ENCODE measurements at regions not wholly inside any gene's neighbourhood (a gene's known extent, or its start where the extent isn't known, plus 50 kb on each side); places are given as distances from the start of the nearest gene placed in this dataset.

DNA sequence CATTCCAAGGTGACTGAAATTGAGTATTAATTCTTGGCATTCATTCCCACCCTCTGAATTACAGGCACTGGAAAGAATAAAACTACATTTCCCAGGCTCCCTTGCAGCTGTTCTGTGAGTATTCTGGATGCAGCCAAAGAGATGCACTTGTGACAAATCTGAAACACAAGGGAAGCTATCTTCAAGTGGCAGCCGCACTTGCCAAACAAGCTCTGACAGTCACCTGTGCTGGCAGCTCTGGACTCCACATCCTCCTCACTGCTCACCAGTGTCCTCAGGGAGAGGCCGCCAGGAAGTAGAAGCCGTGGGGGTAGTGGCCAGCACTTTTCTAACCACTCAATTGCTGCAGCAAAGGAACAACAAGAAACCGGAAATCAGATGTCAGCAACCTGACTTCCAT lies 275.0 kb downstream of the NR2F1-AS1 start:
- peak overlapping the region; percentile 31 for H3K4me3 Mint-ChIP-seq (ENCODE audit: unreplicated experiment)

DNA sequence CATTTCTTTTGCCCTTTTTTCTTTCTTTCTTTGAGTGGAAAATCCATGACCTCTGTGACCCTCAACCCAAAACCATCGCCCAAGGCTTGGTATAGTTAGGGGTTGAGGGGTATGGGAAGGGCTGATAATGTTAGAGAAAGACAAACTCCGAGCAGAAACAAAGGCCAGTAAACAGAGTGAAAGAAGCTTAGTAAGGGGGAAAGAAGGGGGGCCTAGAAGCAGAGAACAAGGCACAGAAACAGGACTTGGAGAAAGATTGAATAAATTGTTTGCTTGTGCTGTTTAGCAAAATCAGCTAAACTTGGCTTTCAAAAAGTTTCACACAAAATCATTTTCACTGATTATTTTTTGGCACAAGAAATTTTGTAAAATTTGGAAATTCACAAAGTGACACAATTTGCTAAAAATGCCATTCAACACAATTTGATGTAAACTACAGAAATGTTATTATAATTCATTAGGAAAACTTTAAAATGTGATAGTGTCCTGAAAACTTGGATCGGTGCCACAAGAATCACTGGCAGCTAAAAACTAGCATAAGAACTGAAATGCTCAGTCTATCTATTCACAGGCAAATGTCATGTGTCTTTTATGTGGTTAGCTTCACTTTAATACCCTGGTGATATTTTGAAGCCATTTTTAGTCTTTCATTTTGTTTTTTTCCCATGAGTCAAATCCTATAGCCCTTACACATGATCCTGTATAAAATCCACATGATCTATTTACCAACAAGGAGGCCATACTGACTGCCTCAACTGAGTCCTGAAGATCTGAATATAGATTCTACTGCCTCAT lies 276.4 kb downstream of the NR2F1-AS1 start:
- H3K36me3 Mint-ChIP-seq (ENCODE audit: low read depth) = no peaks in the 10 kb centered on the region
- TF ChIP-seq, protein P1, sequence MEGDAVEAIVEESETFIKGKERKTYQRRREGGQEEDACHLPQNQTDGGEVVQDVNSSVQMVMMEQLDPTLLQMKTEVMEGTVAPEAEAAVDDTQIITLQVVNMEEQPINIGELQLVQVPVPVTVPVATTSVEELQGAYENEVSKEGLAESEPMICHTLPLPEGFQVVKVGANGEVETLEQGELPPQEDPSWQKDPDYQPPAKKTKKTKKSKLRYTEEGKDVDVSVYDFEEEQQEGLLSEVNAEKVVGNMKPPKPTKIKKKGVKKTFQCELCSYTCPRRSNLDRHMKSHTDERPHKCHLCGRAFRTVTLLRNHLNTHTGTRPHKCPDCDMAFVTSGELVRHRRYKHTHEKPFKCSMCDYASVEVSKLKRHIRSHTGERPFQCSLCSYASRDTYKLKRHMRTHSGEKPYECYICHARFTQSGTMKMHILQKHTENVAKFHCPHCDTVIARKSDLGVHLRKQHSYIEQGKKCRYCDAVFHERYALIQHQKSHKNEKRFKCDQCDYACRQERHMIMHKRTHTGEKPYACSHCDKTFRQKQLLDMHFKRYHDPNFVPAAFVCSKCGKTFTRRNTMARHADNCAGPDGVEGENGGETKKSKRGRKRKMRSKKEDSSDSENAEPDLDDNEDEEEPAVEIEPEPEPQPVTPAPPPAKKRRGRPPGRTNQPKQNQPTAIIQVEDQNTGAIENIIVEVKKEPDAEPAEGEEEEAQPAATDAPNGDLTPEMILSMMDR (IDR thresholded peaks at IDR 0.05) = no peak
- no peak overlapping the region for H3K27ac Mint-ChIP-seq (ENCODE audit: unreplicated experiment)
- H3K4me1 Mint-ChIP-seq (ENCODE audit: low read depth) = peaks cover 42% of the 10 kb centered on the region
- no peak overlapping the region for H3K4me3 Mint-ChIP-seq (ENCODE audit: unreplicated experiment)
- no peak for DNase-seq (ENCODE audit: low spot score)
- H3K27me3 Mint-ChIP-seq (ENCODE audit: low read depth) = no peaks in the 10 kb centered on the region
- H3K9me3 Mint-ChIP-seq (ENCODE audit: low read depth) = no peaks in the 10 kb centered on the region

More for the DNA sequence above, 275.0 kb downstream of the NR2F1-AS1 start:
- no peaks in the 10 kb centered on the region for H3K27me3 Mint-ChIP-seq (ENCODE audit: low read depth)
- DNase-seq (ENCODE audit: low spot score) = no peak
- no peak overlapping the region for H3K27ac Mint-ChIP-seq (ENCODE audit: unreplicated experiment)
- no peaks in the 10 kb centered on the region for H3K36me3 Mint-ChIP-seq (ENCODE audit: low read depth)
- H3K4me1 Mint-ChIP-seq (ENCODE audit: low read depth) = peaks cover 30% of the 10 kb centered on the region
- TF ChIP-seq, protein P1 (IDR thresholded peaks at IDR 0.05) = no peak
- H3K9me3 Mint-ChIP-seq (ENCODE audit: low read depth) = no peaks in the 10 kb centered on the region

DNA sequence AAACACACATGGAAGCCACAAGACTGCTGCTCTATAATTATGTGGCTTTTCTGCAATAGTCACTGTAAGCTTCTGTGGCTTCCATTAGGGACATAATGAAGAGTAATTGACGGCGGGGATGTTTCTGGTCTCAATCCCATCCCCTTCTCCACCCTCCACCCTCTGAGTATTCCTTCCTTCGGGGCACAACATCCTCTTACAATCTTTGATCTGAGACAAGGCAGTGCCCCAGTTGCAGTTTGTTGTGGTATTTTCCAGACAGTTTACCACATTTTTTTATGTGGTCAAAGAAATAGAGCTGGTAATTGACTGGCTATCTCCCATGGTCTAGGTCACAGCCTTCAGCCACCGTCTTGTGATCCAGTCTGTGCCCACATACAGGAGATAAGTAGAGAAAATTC lies 277.7 kb downstream of the NR2F1-AS1 start:
- TF ChIP-seq, protein P1 (IDR thresholded peaks at IDR 0.05) = no peak
- no peaks in the 10 kb centered on the region for H3K27me3 Mint-ChIP-seq (ENCODE audit: low read depth)
- H3K4me3 Mint-ChIP-seq (ENCODE audit: unreplicated experiment) = no peak overlapping the region
- H3K4me1 Mint-ChIP-seq (ENCODE audit: low read depth) = peaks cover 44% of the 10 kb centered on the region
- no peaks in the 10 kb centered on the region for H3K36me3 Mint-ChIP-seq (ENCODE audit: low read depth)
- H3K9me3 Mint-ChIP-seq (ENCODE audit: low read depth) = no peaks in the 10 kb centered on the region
- DNase-seq (ENCODE audit: low spot score) = no peak
- H3K27ac Mint-ChIP-seq (ENCODE audit: unreplicated experiment) = no peak overlapping the region

DNA sequence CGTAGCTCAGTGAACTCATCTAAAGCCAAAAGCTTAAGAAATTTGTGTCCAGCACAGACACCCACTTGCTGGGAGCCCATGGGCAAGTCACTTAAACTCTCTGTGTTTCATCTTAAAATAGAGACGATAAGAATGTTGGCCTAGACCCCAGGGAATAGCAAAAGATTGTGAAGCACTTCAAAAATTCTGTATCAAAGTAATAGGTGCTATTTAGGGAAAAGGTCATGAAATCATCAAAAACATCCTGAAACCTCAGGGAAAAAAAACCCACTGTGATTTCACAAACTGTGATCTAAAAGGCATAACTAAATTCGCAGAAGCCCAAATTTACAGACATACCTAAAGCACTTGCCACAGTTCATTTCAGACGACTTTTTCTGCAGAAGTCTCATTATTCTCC lies 278.3 kb downstream of the NR2F1-AS1 start:
- DNase-seq (ENCODE audit: low spot score) = no peak
- TF ChIP-seq, protein P1 (IDR thresholded peaks at IDR 0.05) = no peak
- H3K27ac Mint-ChIP-seq (ENCODE audit: unreplicated experiment) = no peak overlapping the region
- H3K36me3 Mint-ChIP-seq (ENCODE audit: low read depth) = no peaks in the 10 kb centered on the region
- H3K4me1 Mint-ChIP-seq (ENCODE audit: low read depth) = peaks cover 42% of the 10 kb centered on the region
- no peaks in the 10 kb centered on the region for H3K9me3 Mint-ChIP-seq (ENCODE audit: low read depth)
- no peak overlapping the region for H3K4me3 Mint-ChIP-seq (ENCODE audit: unreplicated experiment)
- no peaks in the 10 kb centered on the region for H3K27me3 Mint-ChIP-seq (ENCODE audit: low read depth)

DNA sequence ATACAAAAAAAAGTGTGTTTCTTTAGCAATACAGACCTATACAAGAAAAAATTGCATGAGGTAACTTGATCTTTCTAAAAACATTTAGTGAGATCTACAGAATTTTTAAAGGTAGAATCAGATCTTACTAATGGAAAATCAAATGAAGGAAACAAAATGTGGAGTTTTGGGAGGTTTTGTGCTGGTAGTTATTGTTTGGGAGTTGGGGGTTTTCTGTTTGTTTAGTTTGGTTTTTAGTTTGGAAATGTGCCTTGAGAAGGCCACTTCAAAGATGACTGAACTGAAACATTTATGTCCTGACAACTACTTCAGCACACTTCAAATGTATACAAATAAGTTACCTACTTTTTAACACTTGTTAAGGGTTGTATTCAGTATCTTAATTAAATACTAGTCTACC lies 280.1 kb downstream of the NR2F1-AS1 start:
- no peak overlapping the region for H3K4me3 Mint-ChIP-seq (ENCODE audit: unreplicated experiment)
- H3K9me3 Mint-ChIP-seq (ENCODE audit: low read depth) = no peaks in the 10 kb centered on the region
- DNase-seq (ENCODE audit: low spot score) = no peak
- TF ChIP-seq, protein P1 (IDR thresholded peaks at IDR 0.05) = no peak
- no peak overlapping the region for H3K27ac Mint-ChIP-seq (ENCODE audit: unreplicated experiment)
- H3K27me3 Mint-ChIP-seq (ENCODE audit: low read depth) = no peaks in the 10 kb centered on the region
- peaks cover 34% of the 10 kb centered on the region for H3K4me1 Mint-ChIP-seq (ENCODE audit: low read depth)
- no peaks in the 10 kb centered on the region for H3K36me3 Mint-ChIP-seq (ENCODE audit: low read depth)
